ENCODE measurements at regions not wholly inside any gene's neighbourhood (a gene's known extent, or its start where the extent isn't known, plus 50 kb on each side); places are given as distances from the start of the nearest gene placed in this dataset.

DNA sequence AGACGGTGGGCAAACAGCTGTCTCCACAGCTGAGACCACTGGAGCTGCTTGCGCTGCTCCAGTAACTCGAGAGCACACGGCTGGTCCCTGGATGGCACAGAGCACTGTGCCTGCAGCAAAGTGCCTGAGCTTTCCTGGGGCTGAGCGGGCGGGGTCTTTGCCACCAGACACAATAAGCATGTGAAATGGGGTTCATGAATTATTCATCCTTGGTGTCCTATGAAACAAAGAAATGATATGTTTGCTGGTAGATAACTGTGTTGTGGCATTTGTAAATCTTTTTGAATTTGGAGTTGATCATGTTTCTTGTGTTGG is 151.7 kb upstream of the MPDZ start:
- FAIRE-seq (no peak), DNase-seq (ENCODE audit: low read depth in 1 of 2, low spot score in 1 of 2) (no peak), ATAC-seq (no peak; a peak in 1 of 6 replicates)
- Histone ChIP-seq H3K9me3 (0 out of 3 replicates have a peak, but pooled peaks cover 3% of the 10 kb centered on the region), H3K4me3 (no peak overlapping the region), H3K4me1 (no peaks in the 10 kb centered on the region), H3K27ac (no peak overlapping the region), H3K4me2 (no peak overlapping the region)
- 35% methylated on average over 6 of the region's 6 CpGs for WGBS (ENCODE audit: missing lambda C conversion rate)
- ChIA-PET CTCF (interaction anchor here (5.0 kb wide), 1 partner anchor 921 kb away, joined by 67 read pairs; no protein-coding TSS in a partner anchor), POLR2A (no interaction called here)
- TF ChIP-seq, protein P1, sequence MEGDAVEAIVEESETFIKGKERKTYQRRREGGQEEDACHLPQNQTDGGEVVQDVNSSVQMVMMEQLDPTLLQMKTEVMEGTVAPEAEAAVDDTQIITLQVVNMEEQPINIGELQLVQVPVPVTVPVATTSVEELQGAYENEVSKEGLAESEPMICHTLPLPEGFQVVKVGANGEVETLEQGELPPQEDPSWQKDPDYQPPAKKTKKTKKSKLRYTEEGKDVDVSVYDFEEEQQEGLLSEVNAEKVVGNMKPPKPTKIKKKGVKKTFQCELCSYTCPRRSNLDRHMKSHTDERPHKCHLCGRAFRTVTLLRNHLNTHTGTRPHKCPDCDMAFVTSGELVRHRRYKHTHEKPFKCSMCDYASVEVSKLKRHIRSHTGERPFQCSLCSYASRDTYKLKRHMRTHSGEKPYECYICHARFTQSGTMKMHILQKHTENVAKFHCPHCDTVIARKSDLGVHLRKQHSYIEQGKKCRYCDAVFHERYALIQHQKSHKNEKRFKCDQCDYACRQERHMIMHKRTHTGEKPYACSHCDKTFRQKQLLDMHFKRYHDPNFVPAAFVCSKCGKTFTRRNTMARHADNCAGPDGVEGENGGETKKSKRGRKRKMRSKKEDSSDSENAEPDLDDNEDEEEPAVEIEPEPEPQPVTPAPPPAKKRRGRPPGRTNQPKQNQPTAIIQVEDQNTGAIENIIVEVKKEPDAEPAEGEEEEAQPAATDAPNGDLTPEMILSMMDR (IDR thresholded peaks at IDR 0.05) = no peak

- no peaks in the 10 kb centered on the region for H3K4me1 ChIP-seq
- FAIRE-seq (no peak), ATAC-seq (0 out of 6 replicates have a peak, but pooled peaks of 1 of the 2 experiments have one; percentile 30)
Measured at GRCh38 chr9:13430368-13431221, 151.1 kb upstream of the MPDZ start.

DNA sequence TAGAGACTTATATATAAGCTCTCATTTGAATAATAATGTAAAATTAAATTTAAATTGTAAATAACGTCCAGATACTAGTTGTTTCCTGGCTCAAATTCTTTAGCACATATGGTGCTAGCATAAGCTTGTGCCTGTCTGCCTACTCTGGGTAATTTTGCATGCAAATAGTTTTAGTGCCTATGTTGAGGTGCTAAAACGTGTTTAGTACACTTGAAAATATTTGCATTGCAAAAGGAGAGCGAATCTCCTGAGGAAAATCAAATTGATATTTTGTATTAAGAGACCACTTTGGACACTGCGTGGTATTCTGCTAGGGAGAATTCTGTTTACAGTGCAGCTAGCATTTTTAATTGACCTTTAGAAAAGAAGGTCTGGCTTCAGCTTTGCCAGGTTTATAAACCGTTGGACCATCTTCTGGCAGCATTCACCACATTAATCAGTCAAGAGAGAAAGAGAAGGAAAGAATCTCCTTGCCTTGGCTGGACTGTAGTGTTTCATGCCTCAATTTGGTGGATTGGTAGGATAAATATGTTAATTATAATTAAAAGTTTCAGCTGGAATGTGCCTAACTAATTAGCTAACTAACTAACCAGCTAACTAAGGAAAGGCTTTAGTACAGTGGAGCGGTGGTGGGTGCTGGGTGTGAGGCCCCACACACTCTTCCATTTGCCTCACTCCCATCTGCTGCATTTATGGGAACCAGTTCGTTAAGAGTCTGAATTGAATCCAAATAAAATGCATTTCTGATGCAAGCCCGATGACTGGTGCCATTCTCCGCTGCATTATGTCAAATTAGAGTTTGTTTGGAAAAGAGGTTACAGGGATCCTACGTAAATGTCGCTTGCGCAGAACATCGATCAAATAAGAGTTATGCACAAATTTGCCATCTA is 150.1 kb upstream of the MPDZ start:
- CTCF ChIA-PET = interaction anchor here (0.8 to 5.0 kb wide), 9 partner anchors 13 to 1339 kb away, joined by 3 to 67 read pairs (median 5); no protein-coding TSS in a partner anchor
- ATAC-seq (no peak), DNase-seq (ENCODE audit: low read depth in 1 of 2, low spot score in 1 of 2) (no peak), FAIRE-seq (no peak)
- Histone ChIP-seq H3K4me2 (no peak overlapping the region; the same call in 2 of the 3 replicates), H3K4me1 (no peaks in the 10 kb centered on the region), H3K27ac (no peak overlapping the region), H3K4me3 (no peak overlapping the region), H3K9me3 (0 out of 3 replicates have a peak, but pooled peaks cover 3% of the 10 kb centered on the region)
- 52% methylated on average over 13 of the region's 13 CpGs for WGBS (ENCODE audit: missing lambda C conversion rate)
- POLR2A ChIA-PET = no interaction called here
- no peak for TF ChIP-seq NPAS2 (CRISPR knock-in tag; IDR thresholded peaks at IDR 0.05; ENCODE audit: borderline replicate concordance)
- TF ChIP-seq, protein P2, sequence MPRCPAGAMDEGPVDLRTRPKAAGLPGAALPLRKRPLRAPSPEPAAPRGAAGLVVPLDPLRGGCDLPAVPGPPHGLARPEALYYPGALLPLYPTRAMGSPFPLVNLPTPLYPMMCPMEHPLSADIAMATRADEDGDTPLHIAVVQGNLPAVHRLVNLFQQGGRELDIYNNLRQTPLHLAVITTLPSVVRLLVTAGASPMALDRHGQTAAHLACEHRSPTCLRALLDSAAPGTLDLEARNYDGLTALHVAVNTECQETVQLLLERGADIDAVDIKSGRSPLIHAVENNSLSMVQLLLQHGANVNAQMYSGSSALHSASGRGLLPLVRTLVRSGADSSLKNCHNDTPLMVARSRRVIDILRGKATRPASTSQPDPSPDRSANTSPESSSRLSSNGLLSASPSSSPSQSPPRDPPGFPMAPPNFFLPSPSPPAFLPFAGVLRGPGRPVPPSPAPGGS (IDR thresholded peaks at IDR 0.05) = no peak

More at GRCh38 chr9:13430368-13431221, 151.1 kb upstream of the MPDZ start:
- 16% methylated on average over 11 of the region's 11 CpGs for WGBS (ENCODE audit: missing lambda C conversion rate)
- DNase-seq (ENCODE audit: low read depth in 1 of 2, low spot score in 1 of 2) = no peak
- H3K4me2 ChIP-seq = peak overlapping the region; percentile 49
- ChIA-PET POLR2A (no interaction called here), CTCF (interaction anchor here (0.6 to 5.0 kb wide), 2 partner anchors 129 to 922 kb away, joined by 3 to 67 read pairs; no protein-coding TSS in a partner anchor)
- H3K4me3 ChIP-seq = no peak overlapping the region
- TF ChIP-seq HMGXB4 (CRISPR knock-in tag; IDR thresholded peaks at IDR 0.05; ENCODE audit: borderline replicate concordance) (no peak), FOSB (CRISPR knock-in tag; IDR thresholded peaks at IDR 0.05) (no peak), NFE2L2 (conservative IDR thresholded peaks at IDR 0.05; ENCODE audit: low read length) (no peak), POLR2AphosphoS2 (conservative IDR thresholded peaks at IDR 0.05; ENCODE audit: low read length) (no peak), TFCP2L1 (CRISPR knock-in tag; IDR thresholded peaks at IDR 0.05) (no peak), ZSCAN20 (CRISPR knock-in tag; IDR thresholded peaks at IDR 0.05) (no peak), CBX8 (IDR thresholded peaks at IDR 0.05) (no peak), HOXB5 (CRISPR knock-in tag; IDR thresholded peaks at IDR 0.05) (no peak), KDM1A (IDR thresholded peaks at IDR 0.05; ENCODE audit: low read depth) (no peak), ESRRA (IDR thresholded peaks at IDR 0.05; ENCODE audit: borderline replicate concordance, low read length) (no peak), RFX5 (IDR thresholded peaks at IDR 0.05) (no peak), MYC (IDR thresholded peaks at IDR 0.05; ENCODE audit: borderline replicate concordance, low read length) (no peak), EP300 (IDR thresholded peaks at IDR 0.05) (no peak)
- H3K27ac ChIP-seq = no peak overlapping the region
- 0 out of 3 replicates have a peak, but pooled peaks cover 3% of the 10 kb centered on the region for H3K9me3 ChIP-seq

Data from A549 (cell line).